T-helper 2 cell treated with Interferon-gamma antibody and Interleukin-4, amounts not matched to agents 100 ng/mL and 5 ng/mL, for 36 hours (primary cell): ENCODE measurements at regions not wholly inside any gene's neighbourhood (a gene's known extent, or its start where the extent isn't known, plus 50 kb on each side); places are given as distances from the start of the nearest gene placed in this dataset.

Experiments
- intact Hi-C: fragments of 100-400 bp; cut with micrococcal nuclease; formaldehyde crosslinking; loops from one replicate; pipeline ENCODE4 v1.15.1; 2023

DNA sequence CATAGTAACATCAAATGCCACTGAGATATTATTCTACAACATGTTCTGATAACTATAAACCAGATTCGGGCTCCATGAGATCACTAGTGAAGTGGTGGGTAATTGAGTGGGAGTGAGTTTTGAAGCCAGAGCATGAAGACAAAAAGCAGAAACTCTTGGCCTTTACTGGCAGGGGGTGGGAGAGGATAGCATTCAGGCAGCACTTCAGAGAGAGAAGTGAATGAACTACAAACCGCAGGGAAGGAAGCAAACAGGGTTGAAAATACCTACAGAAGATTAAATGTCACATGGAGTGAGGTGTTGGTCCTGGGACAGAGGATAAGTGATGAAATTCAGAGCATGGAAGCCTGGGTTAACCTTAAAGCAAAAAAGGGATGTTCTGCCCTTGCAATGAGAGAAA, 250.0 kb downstream of the EPM2A start:
- intact Hi-C loops: no loop called here

DNA sequence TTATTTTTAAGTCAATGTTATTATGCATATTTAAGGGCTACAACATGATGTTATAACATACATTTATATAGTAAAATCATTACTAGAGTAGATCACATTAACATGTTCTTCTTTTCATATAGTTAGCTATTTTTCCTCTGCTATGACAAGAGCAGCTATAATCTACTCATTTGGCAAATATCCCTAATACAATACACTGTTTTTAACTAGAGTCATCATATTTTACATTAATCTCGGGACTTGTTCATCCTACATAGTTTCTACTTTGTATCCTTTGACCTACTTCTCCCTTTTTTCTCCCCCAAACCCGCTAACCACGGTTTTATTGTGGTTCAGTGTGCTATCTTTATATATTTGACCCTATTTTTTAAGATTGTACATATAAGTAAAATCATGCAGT, 249.0 kb downstream of the EPM2A start:
- intact Hi-C loops: no loop called here

DNA sequence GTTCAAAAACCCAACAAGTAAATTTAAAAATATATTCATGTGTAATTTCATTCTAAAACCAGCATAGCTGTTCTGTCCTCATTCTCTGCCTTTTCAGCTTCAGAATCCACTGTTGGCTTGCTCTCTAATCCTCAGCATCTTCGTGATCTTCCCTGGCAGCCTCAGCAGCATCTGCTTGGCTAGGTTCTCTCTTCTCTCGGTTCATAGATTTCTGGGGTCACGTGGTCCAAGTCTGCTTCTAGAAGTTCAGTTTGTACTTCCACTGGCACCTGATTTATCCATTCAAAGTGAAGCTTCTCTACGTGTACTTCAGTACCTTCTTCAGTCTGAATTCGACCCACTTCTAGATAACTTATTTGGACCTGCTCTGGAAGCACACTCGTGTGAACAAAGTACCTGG, 245.7 kb downstream of the EPM2A start:
- intact Hi-C loops: no loop called here

DNA sequence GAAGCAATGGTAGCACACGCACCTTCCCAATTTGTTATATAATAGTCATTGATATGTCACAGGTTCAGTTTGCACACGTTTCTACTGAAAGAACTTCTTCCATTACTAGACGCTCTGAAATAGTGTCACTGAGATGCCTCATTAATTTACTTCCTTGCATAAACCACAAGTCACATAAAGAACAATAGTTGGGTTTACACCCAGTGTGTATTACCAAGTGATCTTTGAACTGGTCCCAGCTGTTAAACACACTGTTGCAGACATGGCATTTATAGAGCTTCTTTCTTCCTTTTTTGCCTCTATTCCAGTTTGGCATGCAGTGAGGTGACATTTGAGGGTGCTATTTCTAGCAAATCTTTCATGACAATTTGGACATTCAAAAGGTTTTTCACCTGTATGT, 245.3 kb downstream of the EPM2A start:
- intact Hi-C loops: no loop called here

DNA sequence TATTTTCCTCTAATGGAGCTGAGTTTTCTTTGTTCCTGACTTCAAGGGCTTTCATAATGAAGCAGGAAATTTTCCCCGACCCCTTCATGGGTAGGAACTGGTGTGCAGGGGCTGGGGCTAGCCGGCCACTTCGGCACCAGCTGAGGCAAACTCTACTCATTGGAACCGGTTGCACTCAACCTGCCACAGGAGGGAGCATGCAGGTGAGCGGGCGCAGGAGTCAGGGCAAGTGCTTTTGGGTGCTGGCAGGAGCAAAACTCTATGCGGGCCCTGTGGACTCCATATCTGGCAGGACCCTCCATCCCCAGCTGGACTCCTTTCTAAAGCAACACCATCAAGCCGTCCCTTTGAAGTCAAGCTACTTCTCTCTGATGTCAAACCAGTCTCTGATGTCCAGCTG, 244.2 kb downstream of the EPM2A start:
- intact Hi-C loops: no loop called here

DNA sequence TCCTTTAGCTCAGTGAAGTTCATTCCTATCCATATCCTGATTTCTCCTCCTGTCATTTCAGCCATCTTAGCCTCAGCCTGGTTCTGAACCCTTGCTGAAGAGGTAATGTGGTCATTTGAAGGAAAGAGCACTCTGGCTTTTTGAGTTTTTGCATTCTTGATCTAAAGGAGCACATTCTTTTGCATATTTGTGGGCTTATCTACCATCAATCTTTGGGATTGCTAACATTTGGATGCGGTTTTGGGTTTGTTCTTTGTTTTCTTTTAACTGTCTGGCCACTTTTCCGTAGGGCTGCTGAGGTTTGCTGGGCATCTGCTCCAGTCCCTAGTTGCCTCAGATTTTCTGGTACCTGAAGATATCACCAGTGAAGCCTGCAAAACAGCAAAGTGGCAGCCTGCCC, 238.3 kb downstream of the EPM2A start:
- intact Hi-C loops: no loop called here

DNA sequence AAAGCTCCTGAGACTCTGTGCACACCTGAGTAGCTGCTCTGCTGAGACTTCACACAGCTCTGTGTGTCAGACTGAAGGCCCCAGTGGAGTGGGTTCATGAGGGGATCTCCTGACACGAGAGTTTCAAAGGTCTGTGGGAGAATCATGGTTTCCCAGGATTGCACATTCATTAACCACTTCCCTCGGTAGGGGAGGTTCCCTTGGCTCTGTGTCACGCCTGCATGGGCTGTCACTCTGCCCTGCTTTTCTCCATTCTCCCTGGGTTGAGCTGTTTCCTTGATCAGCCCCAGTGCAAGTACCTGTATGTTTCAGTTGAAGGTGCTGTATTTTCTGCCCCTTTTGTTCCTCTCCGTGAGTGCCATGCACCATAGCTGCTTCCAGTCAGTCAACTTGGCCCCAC, 236.9 kb downstream of the EPM2A start:
- intact Hi-C loops: no loop called here

DNA sequence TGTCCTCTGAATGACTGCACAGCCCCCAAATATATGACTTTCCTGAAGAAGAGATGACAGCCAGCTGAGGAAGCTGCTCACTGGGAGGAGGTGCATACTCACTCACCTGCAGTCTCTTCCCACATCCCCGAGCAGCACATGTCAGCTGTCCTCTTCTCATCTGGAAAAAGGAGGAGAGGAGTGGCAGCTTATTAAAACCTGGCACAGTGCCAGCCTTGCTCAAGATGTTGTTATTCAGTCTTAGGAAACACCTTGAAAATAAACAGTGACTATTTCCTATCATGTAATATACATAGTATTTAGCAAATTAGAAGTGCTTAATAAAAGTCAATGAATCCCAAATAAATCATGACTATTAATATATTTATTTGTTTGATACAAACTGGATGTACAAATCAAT, 232.9 kb downstream of the EPM2A start:
- intact Hi-C loops: no loop called here

DNA sequence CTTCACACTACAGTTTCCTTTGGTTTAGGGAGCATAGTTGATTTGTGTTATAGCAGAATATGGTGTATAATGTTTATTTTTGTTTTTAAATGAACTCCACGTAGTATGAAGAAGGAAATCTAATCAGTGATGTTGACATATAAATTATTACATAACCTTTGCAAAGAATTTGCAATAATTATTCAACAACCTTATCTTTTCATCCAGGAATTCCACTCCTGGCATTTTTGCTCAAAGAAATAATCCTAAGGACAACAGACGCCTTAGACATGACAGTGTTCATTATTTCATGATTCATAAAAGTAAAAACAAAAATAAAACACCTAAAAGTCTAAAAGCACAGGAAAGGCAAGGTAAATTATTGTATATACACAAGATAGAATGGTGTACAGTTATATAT, 229.2 kb downstream of the EPM2A start:
- intact Hi-C loops: no loop called here

DNA sequence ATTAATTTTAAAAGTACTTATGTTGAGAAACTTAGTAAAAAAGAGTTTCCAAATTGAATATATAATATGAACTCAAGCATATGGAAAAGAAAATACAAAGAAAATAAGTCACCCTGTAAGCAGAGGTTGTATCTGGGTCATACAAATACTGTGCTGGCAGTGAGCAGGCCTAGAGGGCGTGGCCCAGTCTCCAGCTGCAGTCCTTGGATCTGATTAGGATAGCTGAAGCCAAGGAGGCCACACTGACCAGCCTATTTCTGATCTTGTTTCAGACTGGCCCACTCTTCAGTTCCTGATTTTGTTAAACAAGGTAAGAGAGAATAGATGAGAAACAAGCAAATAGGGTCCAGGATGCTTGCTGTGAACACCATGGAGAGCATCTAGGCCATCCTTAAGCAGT, 228.8 kb downstream of the EPM2A start:
- intact Hi-C loops: no loop called here

DNA sequence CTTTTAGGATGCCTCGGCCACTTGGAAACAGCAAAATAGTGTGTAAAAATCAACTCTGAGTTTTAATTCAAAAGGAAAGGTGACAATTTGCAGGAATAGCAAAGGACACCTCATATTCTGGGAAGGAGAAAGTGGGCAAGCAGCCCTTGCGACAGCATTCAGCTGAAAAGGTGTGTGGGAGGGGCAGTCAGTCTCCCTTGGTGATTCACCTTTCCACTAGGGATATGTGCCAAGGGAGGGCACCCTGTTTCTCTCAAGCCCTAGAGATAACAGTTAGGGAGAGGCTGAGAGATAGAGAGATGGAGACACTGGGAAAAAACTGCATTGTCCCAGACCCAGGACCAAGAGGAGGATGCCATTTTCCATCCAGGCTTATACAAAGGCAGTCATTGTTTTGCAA, 228.1 kb downstream of the EPM2A start:
- intact Hi-C loops: no loop called here

DNA sequence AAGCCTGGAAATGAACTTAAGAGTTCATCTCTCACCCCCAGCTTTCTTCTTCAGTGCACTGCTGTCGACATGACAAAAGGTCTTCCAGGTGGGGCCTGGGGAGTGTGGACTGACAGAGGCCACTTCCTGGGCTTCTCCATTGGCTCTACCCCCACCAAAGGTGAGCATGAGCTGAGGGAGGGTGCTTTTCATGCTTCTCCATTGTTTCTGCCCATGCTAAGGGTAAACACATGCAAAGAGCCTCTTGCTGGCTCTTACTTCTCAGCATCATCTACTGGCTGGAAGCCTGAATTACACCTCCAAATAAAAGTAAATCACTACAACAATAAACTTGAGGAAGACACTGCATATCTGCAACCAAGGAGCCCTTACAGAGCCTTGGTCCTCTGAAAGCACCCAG, 227.2 kb downstream of the EPM2A start:
- intact Hi-C loops: no loop called here

DNA sequence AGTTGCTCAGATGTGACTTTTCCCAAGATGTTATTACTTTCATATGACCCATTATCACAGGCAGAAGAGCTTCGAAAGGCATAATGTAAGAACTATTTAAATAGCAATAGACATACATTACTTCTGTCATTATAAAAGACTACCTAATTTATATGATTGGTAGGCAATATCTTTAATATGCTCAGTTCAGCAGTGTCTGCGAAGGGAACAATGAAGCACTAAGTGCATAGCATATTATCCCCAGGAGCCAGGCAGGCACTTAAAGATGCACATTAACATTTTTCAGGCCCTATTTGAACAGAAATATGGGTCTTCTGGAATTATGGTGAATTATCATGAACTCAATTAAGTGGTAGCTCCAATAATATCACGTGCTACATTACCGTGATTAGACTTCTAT, 217.8 kb downstream of the EPM2A start:
- intact Hi-C loops: no loop called here

DNA sequence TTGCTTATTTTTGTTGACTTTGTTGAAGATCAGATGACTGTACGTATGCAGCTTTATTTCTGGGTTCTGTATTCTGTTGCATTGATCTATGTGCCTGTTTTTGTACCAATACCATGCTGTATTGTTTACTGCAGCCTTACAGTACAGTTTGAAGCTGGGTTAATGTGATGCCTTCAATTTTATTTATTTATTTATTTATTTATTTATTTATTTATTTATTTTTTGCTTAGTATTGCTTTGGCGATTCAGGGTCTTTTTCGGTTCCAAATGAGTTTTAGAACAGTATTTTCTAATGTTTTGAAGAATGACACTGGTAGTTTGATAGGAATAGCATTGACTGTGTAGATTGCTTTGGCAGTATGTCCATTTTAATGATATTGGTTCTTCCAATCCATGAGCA, 210.3 kb downstream of the EPM2A start:
- intact Hi-C loops: no loop called here

DNA sequence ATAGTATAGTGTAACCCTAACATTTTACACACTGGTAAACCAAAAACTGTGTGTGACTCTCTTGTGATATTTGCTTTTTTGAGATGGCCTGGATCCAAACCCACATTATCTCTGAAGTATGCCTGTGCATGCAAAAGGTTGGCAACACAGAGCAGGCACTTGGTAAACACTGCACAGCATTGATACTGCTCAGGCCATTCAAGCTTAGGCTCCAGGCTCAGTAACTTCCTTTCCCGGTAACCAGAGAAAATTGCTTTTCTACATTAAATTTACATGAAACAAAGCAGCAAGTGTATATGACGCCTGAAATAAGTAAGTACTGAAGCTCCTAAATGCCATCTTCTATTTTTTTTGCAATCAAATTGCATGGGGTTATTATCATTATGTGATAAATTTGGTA, 205.7 kb downstream of the EPM2A start:
- intact Hi-C loops: no loop called here

DNA sequence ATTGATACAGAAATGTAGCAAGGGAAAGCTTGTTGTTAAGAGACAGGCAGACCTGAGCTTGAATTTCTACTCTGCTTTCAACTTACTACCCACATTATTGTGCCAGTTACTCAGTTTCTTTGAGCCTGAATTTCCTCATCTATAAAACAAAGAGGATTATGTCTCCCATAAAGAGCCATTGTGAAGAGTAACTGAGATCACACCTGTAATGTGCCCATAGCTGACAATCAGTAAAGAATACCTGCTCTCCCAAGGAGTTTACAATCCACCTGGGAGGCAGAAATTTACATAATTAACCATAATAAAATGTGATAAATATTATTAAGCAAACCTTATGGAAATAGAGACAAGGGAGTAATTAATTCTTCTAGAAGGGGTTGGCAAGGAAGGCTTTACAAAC, 204.9 kb downstream of the EPM2A start:
- intact Hi-C loops: no loop called here

DNA sequence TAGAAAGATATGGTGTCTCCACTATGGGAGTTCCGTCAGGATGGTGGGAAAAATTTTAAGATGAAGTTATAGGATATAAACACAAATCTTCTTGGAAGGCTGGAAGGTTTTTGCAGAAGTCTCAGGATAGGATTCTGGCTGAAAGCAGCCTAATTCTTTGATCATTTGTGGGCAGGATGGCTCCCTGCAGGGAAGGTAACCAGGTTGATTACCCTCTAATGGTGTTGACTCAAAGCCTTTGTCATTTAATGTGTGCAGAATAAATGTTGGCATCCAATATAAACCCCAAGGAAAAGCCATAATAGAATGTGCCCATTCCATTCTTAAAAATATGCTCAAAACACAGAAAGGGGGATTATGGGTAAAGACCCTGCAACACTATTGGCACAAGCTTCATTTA, 204.3 kb downstream of the EPM2A start:
- intact Hi-C loops: no loop called here

DNA sequence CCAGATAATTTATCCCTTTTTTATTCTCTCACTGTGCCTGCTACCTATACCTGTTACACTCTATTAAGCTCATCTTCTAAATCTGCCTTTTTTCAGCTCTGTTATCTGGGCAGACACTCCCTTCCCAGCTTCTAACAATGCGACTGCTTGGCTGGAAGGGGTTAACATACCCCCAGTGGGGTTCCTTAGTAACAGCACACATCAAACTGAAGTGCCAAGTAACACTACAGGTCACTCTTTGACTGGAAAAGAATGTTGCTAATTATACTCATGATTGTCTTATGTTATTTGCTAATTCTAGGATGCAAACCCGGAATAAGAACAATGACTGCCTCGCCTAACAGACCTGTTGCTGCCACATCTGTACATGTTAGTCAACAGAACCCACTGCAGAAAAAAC, 203.5 kb downstream of the EPM2A start:
- intact Hi-C loops: no loop called here

DNA sequence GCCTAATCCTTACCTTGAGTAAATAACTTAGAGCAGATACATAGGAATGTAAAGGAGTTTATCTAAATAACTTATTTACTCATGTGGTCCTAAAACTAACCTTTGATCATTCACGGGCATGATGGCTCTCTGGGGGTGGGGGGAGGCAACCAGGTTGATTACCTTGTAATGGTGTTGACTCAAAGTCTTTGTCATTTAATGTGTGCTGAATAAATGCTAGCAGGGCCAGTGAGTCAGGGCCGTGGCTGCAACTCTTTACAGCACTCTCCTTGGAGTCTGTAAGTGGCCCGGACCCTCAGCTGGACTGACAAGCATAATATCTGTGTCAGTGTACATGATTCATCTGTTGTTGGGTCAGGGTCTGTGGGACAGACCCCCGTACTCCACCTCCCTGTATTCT, 203.0 kb downstream of the EPM2A start:
- intact Hi-C loops: no loop called here

DNA sequence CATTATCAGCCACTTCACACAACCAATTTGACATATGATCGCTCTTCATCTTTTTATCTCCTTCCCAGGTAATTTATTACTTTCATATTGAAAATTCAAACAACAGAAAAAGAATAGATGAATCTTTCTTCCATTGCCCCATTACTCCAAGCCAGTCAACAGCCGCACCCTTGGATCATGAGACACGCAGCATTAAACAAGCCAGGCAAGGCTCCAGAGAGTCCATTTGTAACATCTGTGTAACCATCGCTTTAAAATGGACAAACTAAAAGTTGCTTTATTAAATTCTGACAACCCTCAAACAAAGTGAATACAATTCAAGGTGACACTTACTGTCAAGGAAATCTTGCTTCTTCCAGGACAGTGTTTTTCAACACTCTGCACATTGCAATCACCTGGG, 200.3 kb downstream of the EPM2A start:
- intact Hi-C loops: no loop called here

DNA sequence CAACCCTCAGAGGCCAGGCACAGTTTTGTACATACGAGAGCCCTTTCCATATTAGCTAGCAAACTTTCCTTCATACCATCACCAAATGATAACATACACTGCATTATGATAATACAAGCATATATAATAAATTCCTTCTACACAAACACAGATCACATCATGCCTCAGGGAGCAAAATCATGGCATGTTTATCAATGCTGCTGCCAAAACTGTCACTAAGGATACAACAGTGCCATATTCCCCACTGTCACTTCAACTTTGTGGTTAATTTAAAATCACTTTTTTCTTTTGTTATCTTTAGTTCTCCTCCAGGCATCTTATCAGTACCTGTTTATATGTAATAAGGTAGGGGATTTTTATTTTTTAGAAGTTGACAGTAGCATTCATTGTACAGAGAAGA, 196.3 kb downstream of the EPM2A start:
- intact Hi-C loops: no loop called here

DNA sequence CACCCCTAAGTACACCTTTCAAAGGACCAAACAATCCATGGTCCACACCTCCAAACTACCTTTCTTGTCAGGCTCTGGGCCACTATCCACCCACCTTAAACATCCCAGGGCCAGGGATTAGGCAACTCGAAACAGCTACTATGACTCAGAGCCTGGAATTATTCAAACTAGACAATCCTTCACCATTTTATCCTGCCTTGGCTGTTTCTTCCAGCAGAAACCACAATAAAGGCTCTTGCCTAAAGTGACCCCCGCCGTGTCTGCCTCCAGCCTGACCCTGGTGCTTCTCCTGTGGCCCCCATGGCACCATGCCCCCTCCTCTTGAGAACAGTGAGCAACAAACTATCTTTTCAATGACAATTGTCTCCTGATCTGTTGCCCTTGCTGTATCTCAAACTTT, 195.5 kb downstream of the EPM2A start:
- intact Hi-C loops: no loop called here

DNA sequence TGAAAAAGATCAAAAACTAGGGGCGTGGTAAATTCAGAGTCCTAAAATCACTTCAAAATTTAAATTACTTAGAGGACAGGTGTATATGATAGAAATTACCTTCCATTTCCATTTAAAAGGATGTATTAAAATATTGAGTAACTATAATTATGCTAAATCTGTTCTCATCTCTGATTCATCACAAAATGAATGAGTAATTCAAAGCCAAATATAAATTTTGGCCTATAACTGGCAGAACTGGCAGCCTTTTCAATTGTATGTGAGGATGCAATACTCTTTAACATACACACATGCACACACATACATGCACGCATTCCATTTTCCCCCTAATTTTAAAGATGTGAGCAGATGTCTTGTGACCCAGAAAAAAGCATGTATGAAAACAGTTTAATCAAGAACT, 194.6 kb downstream of the EPM2A start:
- intact Hi-C loops: no loop called here

DNA sequence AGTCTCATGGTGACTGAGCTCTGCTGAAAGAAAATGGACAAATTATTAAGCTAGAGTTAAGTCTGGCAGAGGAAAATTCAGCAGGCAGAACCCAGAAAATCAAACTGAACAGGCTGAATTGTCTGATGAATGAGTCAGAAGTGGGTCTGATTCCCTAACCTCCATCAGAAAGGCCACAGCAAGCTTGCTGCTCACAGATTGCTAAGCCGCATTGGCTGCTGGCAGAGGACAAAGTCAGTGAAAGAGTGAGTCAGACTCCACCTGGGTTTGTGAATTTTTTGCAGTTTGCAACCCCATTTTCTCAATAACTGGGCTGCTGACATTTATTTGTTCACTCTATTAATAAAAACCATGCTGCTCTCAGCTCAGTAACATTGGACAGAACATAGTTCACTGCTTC, 191.3 kb downstream of the EPM2A start:
- intact Hi-C loops: no loop called here

DNA sequence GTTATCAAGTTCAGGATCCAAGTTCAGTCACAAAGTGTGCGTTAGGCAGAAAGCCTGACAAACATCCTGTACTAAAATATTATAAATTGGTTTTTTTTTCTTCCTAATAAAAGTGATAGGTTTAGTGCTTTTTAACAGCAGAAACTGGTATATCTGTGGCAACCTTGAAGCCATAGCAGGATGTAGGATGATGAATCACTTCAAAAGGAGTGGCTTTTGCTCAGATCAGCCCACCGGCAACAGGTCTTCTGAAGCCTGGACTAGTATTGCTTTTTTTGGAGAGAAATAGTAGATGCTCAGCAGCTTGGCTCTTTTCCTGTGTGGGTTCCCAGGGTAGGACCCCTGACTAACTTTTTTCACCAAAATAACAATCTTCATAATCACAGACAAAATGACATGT, 190.8 kb downstream of the EPM2A start:
- intact Hi-C loops: no loop called here
